NT2/D1 (cell line): ENCODE measurements at regions not wholly inside any gene's neighbourhood (a gene's known extent, or its start where the extent isn't known, plus 50 kb on each side); places are given as distances from the start of the nearest gene placed in this dataset.

Source experiments
- DNase-seq: peaks from one replicate; pipeline ENCODE4 v3.0.0-alpha.2; 2011; ENCODE audit warnings: low read depth, low spot score
- H3K27me3 ChIP-seq: 2 replicates; pipeline ENCODE4 v1.6.0; 2011; ENCODE audit warnings: mild to moderate bottlenecking; ENCODE audit not compliant: insufficient read length, insufficient read depth
- H3K36me3 ChIP-seq: 2 replicates; pipeline ENCODE4 v1.6.1; 2011; ENCODE audit warnings: mild to moderate bottlenecking, low read length, mixed read lengths; ENCODE audit not compliant: insufficient read depth, insufficient read length
- H3K4me1 ChIP-seq: 2 replicates; pipeline ENCODE4 v1.5.1; 2011; ENCODE audit not compliant: insufficient read depth, insufficient read length
- H3K4me3 ChIP-seq: 2 replicates; pipeline ENCODE4 v1.5.1; 2011; ENCODE audit warnings: low read depth; ENCODE audit not compliant: insufficient read length
- H3K9ac ChIP-seq: 2 replicates; pipeline ENCODE4 v1.6.0; 2011; ENCODE audit warnings: low read depth; ENCODE audit not compliant: insufficient read length
- H3K9me3 ChIP-seq: 2 replicates; pipeline ENCODE4 v1.5.1; 2011; ENCODE audit warnings: mild to moderate bottlenecking, low read length; ENCODE audit not compliant: insufficient read depth
- SUZ12 ChIP-seq: IDR thresholded peaks from 2 replicates; pipeline ENCODE4 v1.6.1; 2011; ENCODE audit not compliant: insufficient read length, insufficient read depth; ENCODE audit errors: extremely low read depth
- YY1 ChIP-seq: IDR thresholded peaks from 2 replicates; pipeline ENCODE4 v1.6.1; 2011; ENCODE audit not compliant: insufficient read length, insufficient read depth
- ZNF274 ChIP-seq: IDR thresholded peaks from 2 replicates; pipeline ENCODE4 v1.6.1; 2011; ENCODE audit warnings: mild to moderate bottlenecking, low read depth, low read length

DNA sequence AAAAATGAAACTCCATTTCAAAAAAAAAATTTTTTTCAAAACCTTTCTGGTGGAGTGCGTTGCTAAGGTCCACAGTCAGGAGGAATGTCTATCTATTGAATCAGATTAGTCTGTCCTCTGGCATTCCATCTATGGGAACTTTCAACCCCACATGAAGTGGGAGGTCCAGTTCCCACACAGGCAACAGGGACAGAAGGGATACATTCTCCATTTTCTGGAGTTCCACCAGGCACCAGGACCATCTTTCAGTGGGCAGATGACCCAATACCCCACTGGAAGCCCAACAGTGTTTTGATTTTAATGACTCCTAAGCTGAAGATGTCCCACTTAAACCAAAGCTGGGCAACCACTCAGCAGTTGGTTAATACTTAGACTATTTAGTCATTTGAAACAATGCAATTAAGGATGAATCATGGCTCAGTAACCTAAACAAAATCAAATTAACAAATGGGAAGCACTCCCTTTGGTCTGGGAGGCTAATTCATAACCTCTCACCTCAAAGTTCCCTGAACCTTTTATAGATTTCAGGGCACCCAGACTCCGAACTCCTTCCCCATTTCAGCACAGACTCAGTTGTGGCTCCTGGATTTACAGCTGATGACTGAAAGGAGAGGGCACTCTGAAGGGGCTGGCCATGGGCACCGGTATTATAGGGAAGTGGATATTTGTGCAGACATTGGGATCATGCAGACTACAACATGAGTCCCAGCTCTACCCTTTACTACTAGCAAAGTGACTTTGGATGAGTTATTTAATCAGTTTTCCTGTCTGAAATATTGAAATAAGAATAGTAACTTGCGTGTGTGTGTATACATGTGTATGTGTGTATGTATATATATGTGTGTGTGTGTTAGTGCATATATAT is 264.3 kb upstream of the LRTM1 start:
- no peaks in the 10 kb centered on the region for H3K36me3 ChIP-seq
- H3K9ac ChIP-seq = no peak overlapping the region
- H3K9me3 ChIP-seq = peaks cover 38% of the 10 kb centered on the region
- H3K4me3 ChIP-seq = no peak overlapping the region
- TF ChIP-seq SUZ12 = no peak
- no peak for TF ChIP-seq YY1
- no peak for DNase-seq
- peaks cover 3% of the 10 kb centered on the region for H3K4me1 ChIP-seq
- no peaks in the 10 kb centered on the region for H3K27me3 ChIP-seq

GRCh38 chr3:55190331-55190730 is 262.5 kb upstream of the LRTM1 start:
- Histone ChIP-seq H3K27me3 (no peaks in the 10 kb centered on the region), H3K9me3 (peaks cover 46% of the 10 kb centered on the region), H3K4me1 (peaks cover 3% of the 10 kb centered on the region), H3K36me3 (no peaks in the 10 kb centered on the region), H3K4me3 (no peak overlapping the region), H3K9ac (no peak overlapping the region)
- TF ChIP-seq YY1 (no peak), ZNF274 (no peak), SUZ12 (no peak)
- no peak for DNase-seq

GRCh38 chr3:55189359-55189801 is 261.5 kb upstream of the LRTM1 start:
- H3K4me3 ChIP-seq = no peak overlapping the region
- no peak overlapping the region for H3K9ac ChIP-seq

DNA sequence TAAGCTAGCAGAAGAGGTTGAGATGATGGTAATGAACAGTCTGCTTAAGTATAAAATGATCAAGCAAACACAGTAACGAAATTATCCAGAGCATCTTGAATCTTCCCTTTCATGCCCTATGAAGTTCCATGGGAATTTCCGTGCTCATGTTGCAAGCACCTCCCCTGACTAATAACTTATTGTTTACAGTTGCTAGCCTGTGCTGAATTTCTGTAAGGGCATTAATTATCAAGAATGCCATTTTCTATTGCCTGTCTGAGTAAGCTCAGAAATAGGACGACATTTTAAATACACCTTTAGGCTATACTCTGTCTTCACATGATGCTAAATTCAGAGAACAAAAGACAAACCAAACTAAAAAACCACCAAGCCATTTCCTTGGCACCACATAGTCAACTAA is 257.5 kb upstream of the LRTM1 start:
- Histone ChIP-seq H3K36me3 (no peaks in the 10 kb centered on the region), H3K9me3 (peaks cover 29% of the 10 kb centered on the region; the same call in 1 of the 2 replicates), H3K4me1 (peaks cover 3% of the 10 kb centered on the region), H3K9ac (no peak overlapping the region), H3K4me3 (no peak overlapping the region), H3K27me3 (no peaks in the 10 kb centered on the region)
- TF ChIP-seq ZNF274 (no peak), SUZ12 (no peak), YY1 (no peak)
- no peak for DNase-seq

More at GRCh38 chr3:55189359-55189801, 261.5 kb upstream of the LRTM1 start:
- H3K9me3 ChIP-seq = peaks cover 46% of the 10 kb centered on the region
- DNase-seq = peak; percentile 89
- TF ChIP-seq ZNF274 (no peak), SUZ12 (no peak)
- no peaks in the 10 kb centered on the region for H3K36me3 ChIP-seq
- H3K4me1 ChIP-seq = peaks cover 3% of the 10 kb centered on the region
- no peaks in the 10 kb centered on the region for H3K27me3 ChIP-seq

- no peak overlapping the region for H3K9ac ChIP-seq
- no peak for DNase-seq
- peaks cover 14% of the 10 kb centered on the region; the same call in 1 of the 2 replicates for H3K9me3 ChIP-seq
- H3K27me3 ChIP-seq = no peaks in the 10 kb centered on the region
- H3K36me3 ChIP-seq = no peaks in the 10 kb centered on the region
- H3K4me1 ChIP-seq = no peaks in the 10 kb centered on the region
- no peak overlapping the region for H3K4me3 ChIP-seq
- TF ChIP-seq SUZ12 (no peak), YY1 (no peak), ZNF274 (no peak)
Measured at GRCh38 chr3:55183201-55183600, 255.3 kb upstream of the LRTM1 start.

DNA sequence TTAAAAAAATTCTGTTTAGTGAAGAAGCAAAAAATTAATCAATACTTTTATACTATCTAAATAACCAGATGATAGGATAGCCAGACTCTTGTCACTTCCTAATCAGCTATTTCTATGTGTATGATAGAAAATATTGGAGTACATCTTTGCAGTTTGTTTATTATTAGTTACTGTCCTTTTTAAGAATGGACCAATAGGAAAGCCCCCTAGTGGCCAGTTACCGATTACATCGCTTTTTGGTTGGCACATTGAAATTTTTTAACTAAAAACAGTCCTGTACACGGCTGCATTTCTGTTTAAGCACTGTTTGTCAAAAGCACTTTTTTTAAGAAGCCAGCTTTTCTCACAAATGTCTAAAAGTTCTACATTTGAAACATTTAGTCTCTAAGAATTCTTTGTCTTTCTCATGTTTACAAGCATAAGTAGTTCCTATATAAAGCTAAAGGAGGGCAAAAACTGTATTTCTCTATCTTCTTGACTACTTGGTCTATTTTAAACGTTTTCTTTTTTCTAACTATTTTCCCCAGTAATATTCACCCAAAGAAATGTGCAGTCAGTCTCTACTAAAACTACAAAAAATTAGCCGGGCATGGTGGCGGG is 253.2 kb upstream of the LRTM1 start:
- H3K4me1 ChIP-seq = no peaks in the 10 kb centered on the region
- no peak overlapping the region for H3K9ac ChIP-seq
- no peaks in the 10 kb centered on the region for H3K9me3 ChIP-seq
- H3K4me3 ChIP-seq = no peak overlapping the region
- TF ChIP-seq ZNF274 = no peak
- no peak for TF ChIP-seq YY1
- TF ChIP-seq SUZ12 = no peak
- no peak for DNase-seq
- H3K36me3 ChIP-seq = no peaks in the 10 kb centered on the region
- no peaks in the 10 kb centered on the region for H3K27me3 ChIP-seq

GRCh38 chr3:55180161-55180560 is 252.3 kb upstream of the LRTM1 start:
- Histone ChIP-seq H3K4me3 (no peak overlapping the region), H3K27me3 (no peaks in the 10 kb centered on the region), H3K36me3 (no peaks in the 10 kb centered on the region), H3K9me3 (no peaks in the 10 kb centered on the region), H3K4me1 (no peaks in the 10 kb centered on the region), H3K9ac (no peak overlapping the region)
- TF ChIP-seq YY1 (no peak), SUZ12 (no peak), ZNF274 (no peak)
- no peak for DNase-seq
